Choroid plexus epithelial cell (primary cell): ENCODE measurements at regions not wholly inside any gene's neighbourhood (a gene's known extent, or its start where the extent isn't known, plus 50 kb on each side); places are given as distances from the start of the nearest gene placed in this dataset.

Source experiments
- DNase-seq: peaks from one replicate; pipeline ENCODE4 v3.0.0-alpha.2; 2010; ENCODE audit warnings: low read depth
- H3K4me3 ChIP-seq: 2 replicates; pipeline ENCODE4 v1.5.1; 2011; ENCODE audit warnings: low read depth, mild to moderate bottlenecking, control low read depth, low read length, moderate library complexity
- TF ChIP-seq, protein P1 (sequence below): conservative IDR thresholded peaks from 2 replicates; pipeline ENCODE4 v1.5.1; 2011; ENCODE audit warnings: low read depth, mild to moderate bottlenecking, control low read depth, inconsistent platforms, low read length, moderate library complexity

DNA sequence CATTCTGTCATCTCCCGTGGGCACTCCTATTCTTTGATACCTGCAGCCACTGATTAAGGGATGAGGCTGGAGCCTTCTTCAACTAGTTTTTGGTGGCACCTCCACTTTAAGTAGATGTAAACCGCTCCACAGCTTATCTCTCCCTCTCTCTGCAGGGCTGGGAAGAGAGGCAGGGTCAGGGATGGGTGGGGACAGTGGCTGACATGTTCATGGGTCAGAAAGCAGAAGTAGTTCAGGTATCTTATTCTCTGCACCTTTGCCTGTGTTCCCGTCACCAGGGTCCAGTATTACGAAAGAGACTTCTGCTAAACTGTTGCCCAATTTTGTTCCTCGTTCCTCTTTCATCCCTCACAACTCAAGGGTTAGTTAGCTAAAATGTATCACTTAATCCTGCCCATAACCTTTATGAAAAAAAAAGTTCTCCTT is 51.7 kb upstream of the EDEM3 start:
- no peak for DNase-seq
- no peak overlapping the region for H3K4me3 ChIP-seq

DNA sequence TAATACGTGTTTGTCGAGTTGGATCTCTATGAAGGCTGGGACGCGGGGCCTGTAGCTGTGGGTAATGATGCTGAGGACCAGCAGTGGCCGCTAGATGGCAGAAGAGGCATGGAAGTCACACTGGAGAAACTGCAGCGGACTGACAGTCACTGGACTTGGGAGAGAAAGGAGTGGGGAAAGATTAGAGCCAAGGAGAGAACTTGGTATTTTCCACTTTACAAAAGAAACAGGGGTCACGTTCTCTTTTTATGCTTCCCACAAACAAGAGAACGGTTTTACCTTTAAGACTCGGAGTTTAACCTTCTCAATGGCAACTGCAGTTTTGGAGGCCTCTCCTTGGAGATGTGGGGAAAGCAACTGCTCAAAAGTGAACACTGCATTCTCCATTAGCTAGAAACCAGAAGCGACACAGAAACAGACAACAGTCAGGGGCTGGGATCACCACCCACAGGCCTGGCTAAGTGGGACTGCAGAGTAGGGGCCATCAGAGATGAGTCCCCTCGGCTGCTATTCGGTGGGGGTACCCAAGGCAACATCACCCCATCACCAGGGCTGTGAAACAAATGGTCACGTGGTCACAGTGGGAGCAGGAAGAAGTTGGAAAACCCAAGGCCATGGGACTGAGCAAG is 51.1 kb upstream of the EDEM3 start:
- peak; percentile 92 for DNase-seq
- TF ChIP-seq, protein P1, sequence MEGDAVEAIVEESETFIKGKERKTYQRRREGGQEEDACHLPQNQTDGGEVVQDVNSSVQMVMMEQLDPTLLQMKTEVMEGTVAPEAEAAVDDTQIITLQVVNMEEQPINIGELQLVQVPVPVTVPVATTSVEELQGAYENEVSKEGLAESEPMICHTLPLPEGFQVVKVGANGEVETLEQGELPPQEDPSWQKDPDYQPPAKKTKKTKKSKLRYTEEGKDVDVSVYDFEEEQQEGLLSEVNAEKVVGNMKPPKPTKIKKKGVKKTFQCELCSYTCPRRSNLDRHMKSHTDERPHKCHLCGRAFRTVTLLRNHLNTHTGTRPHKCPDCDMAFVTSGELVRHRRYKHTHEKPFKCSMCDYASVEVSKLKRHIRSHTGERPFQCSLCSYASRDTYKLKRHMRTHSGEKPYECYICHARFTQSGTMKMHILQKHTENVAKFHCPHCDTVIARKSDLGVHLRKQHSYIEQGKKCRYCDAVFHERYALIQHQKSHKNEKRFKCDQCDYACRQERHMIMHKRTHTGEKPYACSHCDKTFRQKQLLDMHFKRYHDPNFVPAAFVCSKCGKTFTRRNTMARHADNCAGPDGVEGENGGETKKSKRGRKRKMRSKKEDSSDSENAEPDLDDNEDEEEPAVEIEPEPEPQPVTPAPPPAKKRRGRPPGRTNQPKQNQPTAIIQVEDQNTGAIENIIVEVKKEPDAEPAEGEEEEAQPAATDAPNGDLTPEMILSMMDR: peak; percentile 94
- H3K4me3 ChIP-seq: no peak overlapping the region

More for the DNA sequence above, 51.7 kb upstream of the EDEM3 start:
- TF ChIP-seq, protein P1: no peak
